A549 (cell line): ENCODE measurements at regions not wholly inside any gene's neighbourhood (a gene's known extent, or its start where the extent isn't known, plus 50 kb on each side); places are given as distances from the start of the nearest gene placed in this dataset.

Experiments used
- ATAC-seq, 2 experiments: fragments of 200-7000 bp in 1 of 2; fragments of >200 bp in 1 of 2; cut with Nextera tagmentation in 1 of 2; cut with Tn5 transposase in 1 of 2; 3 replicates each; pipeline versions ENCODE4 v1.8.0 to v1.9.1; 2018 to 2020; ENCODE audit warnings: mild to moderate bottlenecking in 1 of 2, moderate library complexity in 1 of 2
- CTCF ChIA-PET: fragments of 300-600 bp; sonication (Branson Sonifier 250); formaldehyde crosslinking; extraction: SDS; loops from one replicate; lab custom pipeline; 2021; ENCODE audit warnings: antibody characterized with exemption, inconsistent platforms; lab: Yijun Ruan, JAX
- POLR2A ChIA-PET: fragments of 350-600 bp; formaldehyde crosslinking; extraction: SDS; loops from one replicate; lab custom pipeline; 2021; ENCODE audit warnings: antibody characterized with exemption, inconsistent platforms; lab: Yijun Ruan, JAX
- DNase-seq, 2 experiments: peaks; one replicate each; pipeline versions ENCODE4 v3.0.0 to v3.0.0-alpha.2; 2011 to 2016; ENCODE audit warnings: low read depth in 1 of 2, low spot score in 1 of 2
- FAIRE-seq: peaks from 2 replicates; lab custom pipeline; 2011; peaks lifted over from hg19 to GRCh38; lab: Jason Lieb, UNC
- H3K27ac ChIP-seq, 2 experiments: fragments of >200 bp; sonication (Bioruptor Twin); formaldehyde crosslinking; 3 replicates each; pipeline ENCODE4 v1.5.1; 2016 to 2017
- H3K4me1 ChIP-seq: fragments of >200 bp; sonication (Bioruptor Twin); formaldehyde crosslinking; 3 replicates; pipeline ENCODE4 v1.6.1; 2016
- H3K4me2 ChIP-seq: fragments of >200 bp; sonication (Bioruptor Twin); formaldehyde crosslinking; 3 replicates; pipeline ENCODE4 v1.6.1; 2016
- H3K4me3 ChIP-seq: fragments of >200 bp; sonication (Bioruptor Twin); formaldehyde crosslinking; 3 replicates; pipeline ENCODE4 v1.5.1; 2016
- H3K9me3 ChIP-seq: fragments of >200 bp; sonication (Bioruptor Twin); formaldehyde crosslinking; 3 replicates; pipeline ENCODE4 v1.6.1; 2016
- CBX8 ChIP-seq: fragments of 200-600 bp; sonication (generic); IDR thresholded peaks from 2 replicates; pipeline ENCODE4 v1.6.1; 2016
- CHD2 ChIP-seq: fragments of 150-350 bp; IDR thresholded peaks from 2 replicates; pipeline ENCODE4 v1.6.1; 2014; ENCODE audit warnings: low read length; ENCODE audit not compliant: partially characterized antibody
- E2F6 ChIP-seq: IDR thresholded peaks from 2 replicates; pipeline ENCODE4 v1.6.1; 2012; ENCODE audit warnings: low read depth, borderline replicate concordance
- EHF ChIP-seq: fragments of 250-450 bp; sonication (Bioruptor Pico); IDR thresholded peaks from 2 replicates; pipeline ENCODE4 v1.5.0; 2020; ENCODE audit warnings: mild to moderate bottlenecking
- EP300 ChIP-seq, 2 experiments: fragments of >200 bp; sonication (Bioruptor Twin); formaldehyde crosslinking; IDR thresholded peaks; 2 replicates in 1 of 2; 3 replicates in 1 of 2; pipeline ENCODE4 v1.6.1; 2016 to 2017
- ESRRA ChIP-seq: fragments of 150-350 bp; IDR thresholded peaks from 2 replicates; pipeline ENCODE4 v1.6.1; 2014; ENCODE audit warnings: mild to moderate bottlenecking, low read length, borderline replicate concordance
- FOSL2 ChIP-seq, 2 experiments: fragments of 450-650 bp in 1 of 2; fragments of >200 bp in 1 of 2; sonication (Bioruptor Twin) in 1 of 2; formaldehyde crosslinking; IDR thresholded peaks; 2 replicates each; pipeline versions ENCODE4 v1.5.0 to v1.6.1; 2016 to 2020; ENCODE audit warnings: mild to moderate bottlenecking in 1 of 2, moderate library complexity in 1 of 2
- MAFK ChIP-seq: fragments of 450-650 bp; IDR thresholded peaks from 2 replicates; pipeline ENCODE4 v1.6.1; 2014; ENCODE audit not compliant: partially characterized antibody
- MYC ChIP-seq: IDR thresholded peaks from 2 replicates; pipeline ENCODE4 v1.6.1; 2012; ENCODE audit warnings: mild to moderate bottlenecking, inconsistent platforms, low read length, improper control_type of control experiment, borderline replicate concordance
- POLR2A ChIP-seq: IDR thresholded peaks from 2 replicates; pipeline ENCODE4 v1.6.1; 2012; ENCODE audit warnings: mild to moderate bottlenecking, low read length
- POLR2AphosphoS2 ChIP-seq: conservative IDR thresholded peaks from 2 replicates; pipeline ENCODE4 v1.6.1; 2012; ENCODE audit warnings: low read length, improper control_type of control experiment, inconsistent platforms
- RCOR1 ChIP-seq: fragments of 150-350 bp; IDR thresholded peaks from 2 replicates; pipeline ENCODE4 v1.6.1; 2014; ENCODE audit warnings: antibody characterized with exemption, low read length, low read depth
- REST ChIP-seq: fragments of 200-600 bp; sonication (generic); IDR thresholded peaks from 2 replicates; pipeline ENCODE4 v1.6.1; 2016; ENCODE audit warnings: antibody characterized with exemption, mild to moderate bottlenecking, moderate library complexity
- SMC3 ChIP-seq: fragments of >200 bp; sonication (Bioruptor Twin); formaldehyde crosslinking; IDR thresholded peaks from 3 replicates; pipeline ENCODE4 v1.6.1; 2018; ENCODE audit warnings: inconsistent platforms
- USF2 ChIP-seq: fragments of 450-650 bp; IDR thresholded peaks from 2 replicates; pipeline ENCODE4 v1.6.1; 2014; ENCODE audit warnings: antibody characterized with exemption
- WGBS: methylation state at CpG from one replicate; pipeline ENCODE4 v1.1.6; 2017; ENCODE audit errors: missing lambda C conversion rate; 5-methylcytosine and 5-hydroxymethylcytosine counted together
- TF ChIP-seq, protein P1 (sequence below): fragments of >200 bp; sonication (Bioruptor Twin); formaldehyde crosslinking; IDR thresholded peaks from 3 replicates; pipeline ENCODE4 v1.6.1; 2016
- TF ChIP-seq, protein P2 (sequence below): fragments of >200 bp; sonication (Bioruptor Twin); formaldehyde crosslinking; IDR thresholded peaks from 2 replicates; pipeline ENCODE4 v1.6.1; 2016
- TF ChIP-seq, protein P3 (sequence below): fragments of 150-350 bp; IDR thresholded peaks from 2 replicates; pipeline ENCODE4 v1.6.1; 2014; ENCODE audit warnings: low read depth, mild to moderate bottlenecking, low read length

- ChIA-PET POLR2A (no interaction called here), CTCF (no interaction called here)
- no peak for TF ChIP-seq MYC
- TF ChIP-seq EP300 (IDR thresholded peaks at IDR 0.05) = no peak
- no peak for TF ChIP-seq MAFK
- TF ChIP-seq CBX8 = no peak
- TF ChIP-seq, protein P1, sequence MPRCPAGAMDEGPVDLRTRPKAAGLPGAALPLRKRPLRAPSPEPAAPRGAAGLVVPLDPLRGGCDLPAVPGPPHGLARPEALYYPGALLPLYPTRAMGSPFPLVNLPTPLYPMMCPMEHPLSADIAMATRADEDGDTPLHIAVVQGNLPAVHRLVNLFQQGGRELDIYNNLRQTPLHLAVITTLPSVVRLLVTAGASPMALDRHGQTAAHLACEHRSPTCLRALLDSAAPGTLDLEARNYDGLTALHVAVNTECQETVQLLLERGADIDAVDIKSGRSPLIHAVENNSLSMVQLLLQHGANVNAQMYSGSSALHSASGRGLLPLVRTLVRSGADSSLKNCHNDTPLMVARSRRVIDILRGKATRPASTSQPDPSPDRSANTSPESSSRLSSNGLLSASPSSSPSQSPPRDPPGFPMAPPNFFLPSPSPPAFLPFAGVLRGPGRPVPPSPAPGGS = no peak
- TF ChIP-seq USF2 = no peak
- TF ChIP-seq CHD2 = no peak
- TF ChIP-seq EHF (CRISPR knock-in tag) = no peak
- no peak for TF ChIP-seq POLR2AphosphoS2
- TF ChIP-seq, protein P2, sequence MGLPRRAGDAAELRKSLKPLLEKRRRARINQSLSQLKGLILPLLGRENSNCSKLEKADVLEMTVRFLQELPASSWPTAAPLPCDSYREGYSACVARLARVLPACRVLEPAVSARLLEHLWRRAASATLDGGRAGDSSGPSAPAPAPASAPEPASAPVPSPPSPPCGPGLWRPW = no peak
- no peak for TF ChIP-seq RCOR1
- TF ChIP-seq REST = no peak
- TF ChIP-seq ESRRA = no peak
- no peak for TF ChIP-seq SMC3
- TF ChIP-seq, protein P3, sequence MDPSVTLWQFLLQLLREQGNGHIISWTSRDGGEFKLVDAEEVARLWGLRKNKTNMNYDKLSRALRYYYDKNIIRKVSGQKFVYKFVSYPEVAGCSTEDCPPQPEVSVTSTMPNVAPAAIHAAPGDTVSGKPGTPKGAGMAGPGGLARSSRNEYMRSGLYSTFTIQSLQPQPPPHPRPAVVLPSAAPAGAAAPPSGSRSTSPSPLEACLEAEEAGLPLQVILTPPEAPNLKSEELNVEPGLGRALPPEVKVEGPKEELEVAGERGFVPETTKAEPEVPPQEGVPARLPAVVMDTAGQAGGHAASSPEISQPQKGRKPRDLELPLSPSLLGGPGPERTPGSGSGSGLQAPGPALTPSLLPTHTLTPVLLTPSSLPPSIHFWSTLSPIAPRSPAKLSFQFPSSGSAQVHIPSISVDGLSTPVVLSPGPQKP = no peak
- TF ChIP-seq POLR2A = no peak
- no peak for TF ChIP-seq FOSL2 (IDR thresholded peaks at IDR 0.05)
- TF ChIP-seq FOSL2 (CRISPR knock-in tag; IDR thresholded peaks at IDR 0.05) = no peak
- DNase-seq (no peak), ATAC-seq (no peak), FAIRE-seq (no peak)
- no peaks in the 10 kb centered on the region for H3K9me3 ChIP-seq
- no peaks in the 10 kb centered on the region for H3K4me1 ChIP-seq
- H3K4me2 ChIP-seq = no peak overlapping the region
- 0% methylated on average over 3 of the region's 3 CpGs for WGBS
- no peak overlapping the region for H3K4me3 ChIP-seq
- no peak overlapping the region for H3K27ac ChIP-seq
Observed at GRCh38 chr10:129171812-129172211, 295.2 kb upstream of the MGMT start.

DNA sequence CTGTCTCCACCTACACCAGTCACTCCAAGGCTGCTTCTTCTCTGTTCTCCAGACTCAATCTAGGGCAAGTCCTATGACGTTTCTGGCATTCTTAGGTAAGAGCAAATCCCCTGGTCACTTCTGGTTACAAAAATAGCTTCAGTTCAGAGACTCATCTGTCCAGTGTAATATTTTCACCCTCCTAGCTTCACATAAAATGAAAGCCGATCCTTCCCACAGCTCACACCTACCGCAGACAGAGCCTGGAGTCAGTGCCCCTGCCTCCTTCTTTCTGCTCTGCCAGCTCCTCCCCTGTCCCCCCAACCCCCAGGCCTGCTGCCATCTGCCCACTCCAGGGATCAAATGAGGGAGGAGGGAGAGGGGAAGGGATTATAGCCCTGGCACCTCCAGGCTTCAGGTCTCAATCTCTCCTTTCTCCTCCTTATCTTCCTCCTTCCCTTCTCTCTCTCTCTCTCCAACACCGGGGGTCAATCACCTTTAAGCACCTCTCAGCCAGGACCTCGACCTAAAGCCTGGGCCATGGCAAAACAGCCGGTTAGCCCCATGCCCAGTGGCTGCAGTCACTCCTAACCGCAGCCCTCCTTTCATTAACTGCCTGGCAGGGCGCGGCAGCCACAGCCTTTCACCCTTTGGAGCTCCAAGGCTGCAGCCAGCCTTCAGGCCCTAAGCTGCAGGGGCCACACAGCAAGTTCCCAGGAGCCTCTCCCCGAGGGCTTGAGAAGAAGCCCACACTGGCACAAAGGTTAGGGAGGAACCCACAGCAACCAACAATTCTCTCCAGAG, 292.6 kb upstream of the MGMT start:
- no peak for ATAC-seq

More for the DNA sequence above, 292.6 kb upstream of the MGMT start:
- CTCF ChIA-PET = no interaction called here
- Histone ChIP-seq H3K4me3 (no peak overlapping the region), H3K4me1 (no peaks in the 10 kb centered on the region)
- TF ChIP-seq E2F6 = no peak
- TF ChIP-seq, protein P1 = no peak
- TF ChIP-seq, all 56 proteins: peak for 0
- FAIRE-seq = no peak
- DNase-seq = no peak
- Histone ChIP-seq H3K27ac (no peak overlapping the region), H3K4me2 (no peak overlapping the region), H3K9me3 (no peaks in the 10 kb centered on the region)
- 22% methylated on average over 9 of the region's 10 CpGs for WGBS
- POLR2A ChIA-PET = no interaction called here
